Lung (tissue), 11 donors: ENCODE measurements at regions not wholly inside any gene's neighbourhood (a gene's known extent, or its start where the extent isn't known, plus 50 kb on each side); places are given as distances from the start of the nearest gene placed in this dataset.

Experiments used
- ATAC-seq: fragments of 200-7000 bp; cut with Tn5 transposase; one replicate; pipeline ENCODE4 v1.9.1; 2020; ENCODE audit warnings: moderate number of reproducible peaks; ENCODE audit not compliant: insufficient read depth, low FRiP score
- DNase-seq, 3 donors: peaks; one replicate each; pipeline ENCODE4 v3.0.0-alpha.2; 2013 to 2017
- H3K27ac ChIP-seq, 2 donors: one replicate each; pipeline ENCODE4 v1.5.1; 2013; ENCODE audit warnings: mild to moderate bottlenecking in 2 of 2, moderate library complexity in 2 of 2, control low read depth in 1 of 2, inconsistent platforms in 1 of 2, low read depth in 1 of 2, low read length in 1 of 2
- H3K27me3 ChIP-seq, 3 donors: one replicate each; pipeline ENCODE4 v1.5.1; 2013; ENCODE audit warnings: low read length in 2 of 3; ENCODE audit not compliant: control insufficient read depth in 3 of 3, insufficient read depth in 3 of 3
- H3K36me3 ChIP-seq, 4 donors: one replicate each; pipeline ENCODE4 v1.5.1; 2013; ENCODE audit warnings: low read length in 4 of 4, mild to moderate bottlenecking in 1 of 4, moderate library complexity in 1 of 4; ENCODE audit not compliant: control insufficient read depth in 4 of 4, insufficient read depth in 4 of 4
- H3K4me1 ChIP-seq, 5 donors: one replicate each; pipeline ENCODE4 v1.5.1; 2013; ENCODE audit warnings: low read length in 5 of 5, mild to moderate bottlenecking in 2 of 5, moderate library complexity in 1 of 5; ENCODE audit not compliant: control insufficient read depth in 5 of 5, insufficient read depth in 5 of 5
- H3K4me3 ChIP-seq: one replicate; pipeline ENCODE4 v1.5.1; 2013; ENCODE audit warnings: mild to moderate bottlenecking, control low read depth, moderate library complexity
- H3K9ac ChIP-seq, 2 donors: one replicate each; pipeline ENCODE4 v1.5.1; 2013; ENCODE audit warnings: low read length in 2 of 2, control low read depth in 1 of 2; ENCODE audit not compliant: insufficient read depth in 1 of 2
- H3K9me3 ChIP-seq, 4 donors: one replicate each; pipeline ENCODE4 v1.5.1; 2013; ENCODE audit warnings: low read length in 3 of 4, mild to moderate bottlenecking in 1 of 4, moderate library complexity in 1 of 4; ENCODE audit not compliant: control insufficient read depth in 4 of 4, insufficient read depth in 3 of 4
- WGBS, 2 donors: extraction: QIAGEN DNeasy Blood & Tissue Kit; methylation state at CpG; one replicate each; pipeline ENCODE4 v1.1.7; 2013; 5-methylcytosine and 5-hydroxymethylcytosine counted together
- TF ChIP-seq, protein P1 (sequence below): IDR thresholded peaks from 2 replicates; pipeline ENCODE4 v1.5.1; 2012; ENCODE audit warnings: mild to moderate bottlenecking; ENCODE audit errors: control extremely low read depth, extremely low read depth
- donor health status: control.
- donor health status: control.
- donor health status: Bipolar disorder and iron deficiency.
- donor health status: healthy.
- donor health status: DM: yes; HTN: yes; CAD: no.

DNA sequence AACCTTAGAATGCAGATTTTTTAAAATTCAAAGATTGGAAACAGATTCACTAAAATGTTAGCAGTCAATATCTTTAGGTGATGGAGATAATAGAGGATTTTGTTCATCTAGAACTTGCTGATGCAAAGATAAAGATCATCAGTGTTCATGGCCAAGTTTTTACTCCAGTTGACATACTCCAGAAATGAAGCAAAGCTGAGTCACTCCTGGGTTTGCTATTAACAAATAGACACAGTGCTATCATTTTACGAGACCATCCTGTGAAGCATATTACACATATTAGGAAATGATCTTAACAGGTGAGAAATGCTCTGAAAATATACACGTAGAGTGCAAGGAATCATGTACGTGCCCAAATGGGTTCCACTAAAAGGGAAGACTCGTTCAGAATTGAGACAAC lies 170.6 kb upstream of the FAM9B start:
- Histone ChIP-seq H3K9me3 (peaks cover 0 to 2% (median 0%) of the 10 kb centered on the region in 4 donors), H3K4me1 (no peaks in the 10 kb centered on the region), H3K9ac (no peak overlapping the region), H3K36me3 (no peaks in the 10 kb centered on the region), H3K27ac (no peak overlapping the region), H3K4me3 (no peak overlapping the region), H3K27me3 (peaks cover 0 to 24% (median 14%) of the 10 kb centered on the region in 3 donors)
- TF ChIP-seq, protein P1, sequence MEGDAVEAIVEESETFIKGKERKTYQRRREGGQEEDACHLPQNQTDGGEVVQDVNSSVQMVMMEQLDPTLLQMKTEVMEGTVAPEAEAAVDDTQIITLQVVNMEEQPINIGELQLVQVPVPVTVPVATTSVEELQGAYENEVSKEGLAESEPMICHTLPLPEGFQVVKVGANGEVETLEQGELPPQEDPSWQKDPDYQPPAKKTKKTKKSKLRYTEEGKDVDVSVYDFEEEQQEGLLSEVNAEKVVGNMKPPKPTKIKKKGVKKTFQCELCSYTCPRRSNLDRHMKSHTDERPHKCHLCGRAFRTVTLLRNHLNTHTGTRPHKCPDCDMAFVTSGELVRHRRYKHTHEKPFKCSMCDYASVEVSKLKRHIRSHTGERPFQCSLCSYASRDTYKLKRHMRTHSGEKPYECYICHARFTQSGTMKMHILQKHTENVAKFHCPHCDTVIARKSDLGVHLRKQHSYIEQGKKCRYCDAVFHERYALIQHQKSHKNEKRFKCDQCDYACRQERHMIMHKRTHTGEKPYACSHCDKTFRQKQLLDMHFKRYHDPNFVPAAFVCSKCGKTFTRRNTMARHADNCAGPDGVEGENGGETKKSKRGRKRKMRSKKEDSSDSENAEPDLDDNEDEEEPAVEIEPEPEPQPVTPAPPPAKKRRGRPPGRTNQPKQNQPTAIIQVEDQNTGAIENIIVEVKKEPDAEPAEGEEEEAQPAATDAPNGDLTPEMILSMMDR: no peak
- no peak for DNase-seq
- no peak for ATAC-seq
- WGBS, 2 donors: 60 to 73% methylated on average over 4 of the region's 4 CpGs

DNA sequence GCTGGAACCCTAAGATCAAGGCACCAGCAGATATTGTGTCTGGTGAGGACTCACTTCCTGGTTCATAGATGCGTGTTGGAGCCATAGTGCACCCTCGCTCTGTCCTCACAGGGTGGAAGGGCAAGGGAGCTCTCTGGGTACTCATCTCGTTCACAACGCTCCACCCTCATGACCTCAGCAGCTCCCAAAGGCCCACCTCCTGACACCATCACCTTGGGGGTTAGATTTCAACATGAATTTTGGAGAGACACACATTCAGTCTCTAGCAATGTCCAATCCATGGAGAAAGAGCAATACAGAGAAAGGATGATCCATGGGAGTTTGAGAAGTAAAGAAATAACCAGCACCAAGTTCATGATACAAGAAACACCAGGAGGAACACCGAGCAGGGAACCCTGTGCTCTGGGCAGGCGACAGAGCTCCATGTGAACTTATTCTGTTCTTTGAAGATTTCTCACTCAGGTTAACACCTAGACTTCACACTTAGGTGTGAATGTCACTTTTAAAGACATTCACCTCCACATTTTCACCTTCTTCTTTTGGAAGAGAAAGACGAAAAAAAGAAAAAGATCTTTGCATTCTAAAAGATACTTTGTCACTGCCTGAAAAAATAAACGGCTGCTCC lies 171.8 kb upstream of the FAM9B start:
- WGBS, 2 donors: 60 to 79% methylated on average over 8 of the region's 8 CpGs

DNA sequence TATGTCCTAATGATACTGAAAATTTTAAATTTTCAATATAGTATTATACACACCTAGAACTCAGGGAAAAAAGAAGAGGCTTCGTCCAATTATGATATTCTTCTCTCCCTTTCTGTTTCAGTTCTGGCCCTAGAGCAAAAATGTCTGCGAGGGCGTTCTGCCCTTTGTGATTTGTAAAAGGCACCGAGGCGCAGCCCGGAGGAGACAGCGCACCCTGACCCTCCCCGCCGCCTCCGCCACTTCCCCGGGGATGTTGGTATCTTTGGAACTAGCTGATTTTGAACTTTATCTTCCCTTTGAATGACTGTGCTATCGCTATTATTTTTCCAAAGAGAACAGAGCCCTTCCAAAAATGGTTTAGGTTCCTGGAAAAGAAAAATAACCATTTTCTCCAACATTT lies 173.2 kb upstream of the FAM9B start:
- Histone ChIP-seq H3K4me1 (no peaks in the 10 kb centered on the region), H3K9ac (no peak overlapping the region), H3K9me3 (peaks cover 0 to 3% (median 0%) of the 10 kb centered on the region in 4 donors), H3K36me3 (no peaks in the 10 kb centered on the region), H3K27me3 (peaks cover 0 to 31% (median 14%) of the 10 kb centered on the region in 3 donors), H3K4me3 (no peak overlapping the region), H3K27ac (no peak overlapping the region)
- DNase-seq (peak in 1 of 3 donors; percentile 16), ATAC-seq (no peak)
- TF ChIP-seq, protein P1: no peak
- WGBS, 2 donors: 20 to 37% methylated on average over 12 of the region's 12 CpGs

More for the DNA sequence above, 171.8 kb upstream of the FAM9B start:
- Histone ChIP-seq H3K9me3 (peaks cover 0 to 2% (median 0%) of the 10 kb centered on the region in 4 donors), H3K27ac (no peak overlapping the region), H3K9ac (no peak overlapping the region), H3K36me3 (no peaks in the 10 kb centered on the region), H3K4me3 (no peak overlapping the region), H3K27me3 (peaks cover 0 to 28% (median 14%) of the 10 kb centered on the region in 3 donors), H3K4me1 (no peaks in the 10 kb centered on the region)
- TF ChIP-seq, protein P1: no peak
- no peak for DNase-seq
- ATAC-seq: no peak

DNA sequence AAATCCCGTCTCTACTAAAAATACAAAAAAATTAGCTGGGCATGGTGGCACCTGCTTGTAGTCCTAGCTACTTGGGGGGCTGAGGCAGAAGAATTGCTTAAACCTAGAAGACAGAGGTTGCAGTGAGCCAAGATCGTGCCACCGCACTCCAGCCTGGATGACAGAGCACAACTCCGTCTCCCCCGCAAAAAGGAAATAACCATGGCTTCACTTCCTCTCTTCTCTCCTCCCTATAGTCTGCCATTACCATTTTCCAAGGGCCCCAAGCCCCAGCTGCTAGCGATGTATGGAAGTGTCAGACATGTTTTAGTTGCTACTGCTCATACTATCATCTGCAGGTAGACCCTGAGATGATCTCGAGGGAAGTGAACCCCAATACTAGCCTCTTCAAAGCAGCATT lies 177.3 kb upstream of the FAM9B start:
- Histone ChIP-seq H3K9me3 (peaks cover 0 to 6% (median 0%) of the 10 kb centered on the region in 4 donors), H3K4me3 (no peak overlapping the region), H3K27me3 (peaks cover 0 to 27% (median 7%) of the 10 kb centered on the region in 3 donors), H3K36me3 (no peaks in the 10 kb centered on the region), H3K9ac (no peak overlapping the region), H3K27ac (no peak overlapping the region), H3K4me1 (no peaks in the 10 kb centered on the region)
- ATAC-seq (no peak), DNase-seq (no peak)
- TF ChIP-seq, protein P1: no peak
- WGBS, 2 donors: 79 to 83% methylated on average over 6 to 7 of the region's 7 CpGs
